Stomach (tissue), 8 donors: ENCODE measurements at regions not wholly inside any gene's neighbourhood (a gene's known extent, or its start where the extent isn't known, plus 50 kb on each side); places are given as distances from the start of the nearest gene placed in this dataset.

Experiments
- DNase-seq, 2 donors: peaks; one replicate each; pipeline versions ENCODE4 v3.0.0 to v3.0.0-alpha.2; 2013 to 2019
- H3K27ac ChIP-seq, 5 donors: fragments of 200-600 bp in 4 of 5; sonication (generic) in 4 of 5; one replicate each; pipeline ENCODE4 v1.5.1; 2013 to 2019; ENCODE audit warnings: mild to moderate bottlenecking in 1 of 5, moderate library complexity in 1 of 5
- H3K27me3 ChIP-seq, 3 donors: fragments of 200-600 bp; sonication (generic); one replicate each; pipeline ENCODE4 v1.5.1; 2017 to 2019; ENCODE audit warnings: mixed run types in 1 of 3
- H3K36me3 ChIP-seq, 4 donors: fragments of 200-600 bp; sonication (generic); 1 replicate in 3 of 4; 2 replicates in 1 of 4; pipeline ENCODE4 v1.5.1; 2016 to 2019
- H3K4me1 ChIP-seq, 4 donors: fragments of 200-600 bp; sonication (generic); one replicate each; pipeline ENCODE4 v1.5.1; 2016 to 2019
- H3K4me3 ChIP-seq, 4 donors: fragments of 200-600 bp; sonication (generic) in 3 of 4; one replicate each; pipeline ENCODE4 v1.5.1; 2016 to 2019; ENCODE audit warnings: mild to moderate bottlenecking in 1 of 4
- H3K9me3 ChIP-seq, 4 donors: fragments of 200-600 bp; sonication (generic); one replicate each; pipeline ENCODE4 v1.5.1; 2016 to 2019
- EP300 ChIP-seq: sonication (generic); formaldehyde crosslinking; IDR thresholded peaks from one replicate; pipeline ENCODE4 v1.6.1; 2017; ENCODE audit warnings: antibody characterized with exemption
- POLR2A ChIP-seq, 4 donors: fragments of 450-650 bp; IDR thresholded peaks; one replicate each; pipeline ENCODE4 v1.6.1; 2016; ENCODE audit warnings: antibody characterized with exemption in 4 of 4, control low read depth in 2 of 4, mild to moderate bottlenecking in 1 of 4, moderate library complexity in 1 of 4
- POLR2AphosphoS5 ChIP-seq, 3 donors: sonication (generic); formaldehyde crosslinking; IDR thresholded peaks; one replicate each; pipeline ENCODE4 v1.6.1; 2016; ENCODE audit warnings: antibody characterized with exemption in 3 of 3
- WGBS, 5 donors: extraction: QIAGEN DNeasy Blood & Tissue Kit in 3 of 5; methylation state at CpG; one replicate each; pipeline versions ENCODE4 v1.1.5 to v1.1.7; 2013 to 2018; 5-methylcytosine and 5-hydroxymethylcytosine counted together
- intact Hi-C: fragments of 100-400 bp; cut with DNase I; formaldehyde crosslinking; loops from one replicate; pipeline ENCODE4 v1.15.1; 2023; ENCODE audit warnings: low total_unique reads
- TF ChIP-seq, protein P1 (sequence below), 7 experiments: fragments of 450-650 bp in 4 of 7; fragments of 200-600 bp in 3 of 7; sonication (generic) in 3 of 7; IDR thresholded peaks; one replicate each; pipeline ENCODE4 v1.5.1; 2016 to 2019; ENCODE audit warnings: antibody characterized with exemption in 7 of 7, control low read depth in 2 of 7, mild to moderate bottlenecking in 1 of 7
- donor health status: healthy with polysubstance abuse.
- donor health status: Bipolar disorder and iron deficiency.
- donor health status: healthy.

DNA sequence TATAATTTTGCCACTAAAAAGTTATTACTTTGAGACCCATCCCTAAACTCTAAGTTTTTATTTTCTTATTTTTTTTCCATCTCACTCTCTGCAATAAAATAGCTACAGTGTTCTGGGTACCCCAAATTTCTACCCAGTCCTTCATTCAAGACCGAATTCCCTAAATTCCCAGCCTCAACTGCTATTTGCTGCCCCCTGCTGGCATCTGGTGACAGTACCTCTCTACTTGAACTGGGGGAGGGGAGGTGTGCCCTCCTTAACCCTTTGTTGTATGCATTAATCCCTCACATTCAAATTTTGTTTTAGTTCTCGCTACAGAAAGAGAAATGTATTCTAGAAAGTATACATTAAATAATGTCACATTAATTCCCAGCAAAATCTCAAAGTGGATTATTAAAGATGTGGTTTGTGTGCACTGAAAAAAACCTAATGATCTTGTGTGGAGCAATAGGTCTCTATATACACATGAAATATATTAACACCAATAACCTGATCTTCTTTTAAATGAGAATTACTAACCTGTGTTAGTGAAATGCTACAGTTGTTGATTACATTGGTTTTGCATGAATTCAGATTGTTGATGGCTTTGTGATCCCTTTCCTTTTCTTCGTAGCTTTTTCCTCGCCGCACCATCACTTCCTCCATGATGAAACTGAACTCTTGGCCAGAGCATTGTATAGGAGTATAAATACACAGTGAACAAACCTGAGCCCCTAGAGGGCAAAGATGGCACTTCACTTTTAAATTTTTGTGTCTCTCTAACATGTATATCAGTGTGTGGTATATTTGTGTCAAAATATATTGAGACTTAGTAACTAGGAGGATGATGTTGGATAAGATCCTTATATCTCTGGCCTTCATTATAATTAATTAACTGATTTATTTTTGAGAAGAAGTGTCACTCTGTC, 590.0 kb downstream of the METTL15 start:
- WGBS, 5 donors: 68 to 73% (median 70%) methylated on average over 5 of the region's 5 CpGs
- no peaks in the 10 kb centered on the region for H3K36me3 ChIP-seq
- no peak for TF ChIP-seq EP300
- TF ChIP-seq, protein P1, sequence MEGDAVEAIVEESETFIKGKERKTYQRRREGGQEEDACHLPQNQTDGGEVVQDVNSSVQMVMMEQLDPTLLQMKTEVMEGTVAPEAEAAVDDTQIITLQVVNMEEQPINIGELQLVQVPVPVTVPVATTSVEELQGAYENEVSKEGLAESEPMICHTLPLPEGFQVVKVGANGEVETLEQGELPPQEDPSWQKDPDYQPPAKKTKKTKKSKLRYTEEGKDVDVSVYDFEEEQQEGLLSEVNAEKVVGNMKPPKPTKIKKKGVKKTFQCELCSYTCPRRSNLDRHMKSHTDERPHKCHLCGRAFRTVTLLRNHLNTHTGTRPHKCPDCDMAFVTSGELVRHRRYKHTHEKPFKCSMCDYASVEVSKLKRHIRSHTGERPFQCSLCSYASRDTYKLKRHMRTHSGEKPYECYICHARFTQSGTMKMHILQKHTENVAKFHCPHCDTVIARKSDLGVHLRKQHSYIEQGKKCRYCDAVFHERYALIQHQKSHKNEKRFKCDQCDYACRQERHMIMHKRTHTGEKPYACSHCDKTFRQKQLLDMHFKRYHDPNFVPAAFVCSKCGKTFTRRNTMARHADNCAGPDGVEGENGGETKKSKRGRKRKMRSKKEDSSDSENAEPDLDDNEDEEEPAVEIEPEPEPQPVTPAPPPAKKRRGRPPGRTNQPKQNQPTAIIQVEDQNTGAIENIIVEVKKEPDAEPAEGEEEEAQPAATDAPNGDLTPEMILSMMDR (IDR thresholded peaks at IDR 0.05): peak in 5 of 7 experiments; percentile 46 to 62 (median 55)
- no peak overlapping the region for H3K27ac ChIP-seq
- DNase-seq: peak; percentile 62 to 74
- peaks cover 0 to 5% (median 0%) of the 10 kb centered on the region in 4 donors for H3K4me1 ChIP-seq
- H3K9me3 ChIP-seq: no peaks in the 10 kb centered on the region
- intact Hi-C loops: no loop called here
- H3K27me3 ChIP-seq: no peaks in the 10 kb centered on the region
- no peak overlapping the region for H3K4me3 ChIP-seq

DNA sequence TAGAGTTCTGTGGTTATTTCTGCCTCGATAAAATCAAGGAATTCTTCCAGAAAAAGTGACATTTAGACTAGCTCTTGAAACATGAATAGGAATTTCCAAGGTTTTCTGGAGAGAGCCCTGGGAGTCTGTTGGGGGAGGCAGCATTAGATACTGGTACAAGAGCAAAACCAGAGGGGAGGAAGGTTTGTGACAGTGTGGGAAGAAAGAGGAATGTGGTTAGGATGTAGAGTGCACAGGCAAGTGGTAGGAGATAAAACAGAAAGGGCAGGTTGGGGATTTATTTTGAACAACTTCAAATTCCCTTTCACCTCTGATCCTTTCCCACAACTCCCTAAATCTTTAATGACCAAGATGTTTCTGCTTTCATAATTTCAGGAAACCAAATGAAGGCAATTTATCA, 588.4 kb downstream of the METTL15 start:
- 38 to 71% (median 68%) methylated on average over 1 of the region's 1 CpG for WGBS, 5 donors
- Histone ChIP-seq H3K4me1 (no peaks in the 10 kb centered on the region), H3K36me3 (no peaks in the 10 kb centered on the region), H3K4me3 (no peak overlapping the region), H3K27me3 (no peaks in the 10 kb centered on the region), H3K9me3 (no peaks in the 10 kb centered on the region), H3K27ac (no peak overlapping the region)
- TF ChIP-seq, protein P1 (IDR thresholded peaks at IDR 0.05): no peak
- TF ChIP-seq POLR2AphosphoS5 (IDR thresholded peaks at IDR 0.05) (no peak), EP300 (no peak)
- DNase-seq: no peak
- intact Hi-C loops: no loop called here

DNA sequence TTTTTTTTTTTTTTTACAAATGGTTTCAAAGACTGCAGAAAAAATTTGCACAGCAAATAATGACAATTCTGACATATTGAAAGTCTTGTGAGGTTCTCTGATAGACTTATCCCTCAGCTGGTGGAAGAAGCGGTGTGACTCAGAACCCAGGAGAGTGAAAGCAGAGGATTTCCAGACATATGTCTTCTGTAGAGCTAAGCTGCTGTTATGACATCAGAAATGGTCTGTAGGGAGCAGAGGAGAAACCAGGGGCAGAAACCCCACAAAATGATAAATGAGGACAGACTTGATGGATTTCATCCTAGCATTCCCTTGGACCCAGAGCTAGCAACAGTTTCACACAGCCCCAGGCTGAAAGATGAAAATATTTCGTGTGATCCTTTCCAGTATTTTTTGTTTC, 582.6 kb downstream of the METTL15 start:
- Histone ChIP-seq H3K27ac (no peak overlapping the region), H3K36me3 (no peaks in the 10 kb centered on the region), H3K9me3 (no peaks in the 10 kb centered on the region), H3K4me1 (no peaks in the 10 kb centered on the region), H3K27me3 (no peaks in the 10 kb centered on the region), H3K4me3 (no peak overlapping the region)
- no peak for TF ChIP-seq POLR2AphosphoS5 (IDR thresholded peaks at IDR 0.05)
- TF ChIP-seq, protein P1 (IDR thresholded peaks at IDR 0.05): no peak
- TF ChIP-seq EP300: no peak
- no peak for TF ChIP-seq POLR2A (IDR thresholded peaks at IDR 0.05)
- 74 to 81% (median 75%) methylated on average over 2 of the region's 2 CpGs for WGBS, 5 donors
- peak in 1 of 2 donors; percentile 6 for DNase-seq
- intact Hi-C loops: no loop called here

DNA sequence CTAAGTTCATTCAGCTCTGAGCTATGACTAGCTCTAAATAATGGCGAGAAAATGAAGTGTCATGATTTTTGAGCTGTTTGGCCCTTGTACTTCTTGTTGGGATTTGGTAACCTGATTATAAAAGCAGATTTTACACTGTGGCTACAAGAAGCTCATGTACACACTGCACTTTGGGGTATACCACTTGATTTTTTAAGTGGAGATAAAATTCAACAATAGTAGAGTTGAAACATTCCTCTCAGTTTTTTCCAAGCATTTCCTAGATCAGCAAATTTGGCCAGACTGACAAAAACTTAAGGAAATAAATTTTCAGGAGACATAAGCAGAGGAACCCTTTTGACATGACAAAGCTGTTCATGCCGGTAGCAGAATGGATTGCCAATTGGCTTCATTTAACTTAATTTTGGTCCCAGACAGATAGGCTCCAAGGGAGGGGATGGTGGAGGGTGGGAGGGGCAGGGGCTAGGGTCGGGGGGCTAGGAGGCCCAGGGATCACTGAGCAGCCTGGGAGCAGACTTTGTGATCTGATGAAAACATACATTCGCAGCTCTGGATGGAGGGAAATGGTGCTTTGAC, 575.9 kb downstream of the METTL15 start:
- Histone ChIP-seq H3K27me3 (no peaks in the 10 kb centered on the region), H3K9me3 (no peaks in the 10 kb centered on the region), H3K4me3 (no peak overlapping the region), H3K4me1 (no peaks in the 10 kb centered on the region), H3K27ac (no peak overlapping the region), H3K36me3 (no peaks in the 10 kb centered on the region)
- DNase-seq: peak in 1 of 2 donors; percentile 30
- TF ChIP-seq, protein P1 (IDR thresholded peaks at IDR 0.05): no peak
- TF ChIP-seq EP300: no peak
- TF ChIP-seq POLR2AphosphoS5 (IDR thresholded peaks at IDR 0.05): no peak
- no peak for TF ChIP-seq POLR2A (IDR thresholded peaks at IDR 0.05)
- intact Hi-C loops: no loop called here
- 51 to 67% (median 56%) methylated on average over 4 of the region's 4 CpGs for WGBS, 5 donors
